ENCODE measurements at regions not wholly inside any gene's neighbourhood (a gene's known extent, or its start where the extent isn't known, plus 50 kb on each side); places are given as distances from the start of the nearest gene placed in this dataset.

DNA sequence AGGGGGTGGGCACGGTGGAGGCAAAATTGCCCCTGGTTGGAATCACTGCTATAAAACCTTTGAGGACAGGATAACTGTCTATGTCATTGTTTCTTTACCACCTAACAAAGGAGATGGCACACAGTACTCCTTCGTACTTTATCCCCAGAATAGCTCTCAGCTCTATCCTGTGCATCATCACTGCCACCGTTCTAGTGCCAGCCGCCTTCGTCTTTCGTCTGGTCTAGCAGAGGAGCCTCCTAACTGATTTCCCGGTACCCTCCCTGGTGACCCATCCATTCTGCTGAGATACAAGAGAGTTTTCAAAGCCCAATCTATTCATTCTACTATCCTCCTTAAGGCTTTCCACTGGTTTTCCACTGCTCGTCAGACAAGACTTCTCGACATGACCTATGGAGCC, 67.9 kb upstream of the PRICKLE2 start:
- H3K27me3 ChIP-seq (replicated peaks in 1 of 7): no peaks in the 10 kb centered on the region
- H3K4me1 ChIP-seq: no peaks in the 10 kb centered on the region
- H3K36me3 ChIP-seq: no peaks in the 10 kb centered on the region
- no peak for DNase-seq
- H3K9me3 ChIP-seq: peaks cover 0 to 25% (median 17%) of the 10 kb centered on the region in 8 donors
- TF ChIP-seq POLR2A (IDR thresholded peaks at IDR 0.05): no peak
- TF ChIP-seq, protein P1, sequence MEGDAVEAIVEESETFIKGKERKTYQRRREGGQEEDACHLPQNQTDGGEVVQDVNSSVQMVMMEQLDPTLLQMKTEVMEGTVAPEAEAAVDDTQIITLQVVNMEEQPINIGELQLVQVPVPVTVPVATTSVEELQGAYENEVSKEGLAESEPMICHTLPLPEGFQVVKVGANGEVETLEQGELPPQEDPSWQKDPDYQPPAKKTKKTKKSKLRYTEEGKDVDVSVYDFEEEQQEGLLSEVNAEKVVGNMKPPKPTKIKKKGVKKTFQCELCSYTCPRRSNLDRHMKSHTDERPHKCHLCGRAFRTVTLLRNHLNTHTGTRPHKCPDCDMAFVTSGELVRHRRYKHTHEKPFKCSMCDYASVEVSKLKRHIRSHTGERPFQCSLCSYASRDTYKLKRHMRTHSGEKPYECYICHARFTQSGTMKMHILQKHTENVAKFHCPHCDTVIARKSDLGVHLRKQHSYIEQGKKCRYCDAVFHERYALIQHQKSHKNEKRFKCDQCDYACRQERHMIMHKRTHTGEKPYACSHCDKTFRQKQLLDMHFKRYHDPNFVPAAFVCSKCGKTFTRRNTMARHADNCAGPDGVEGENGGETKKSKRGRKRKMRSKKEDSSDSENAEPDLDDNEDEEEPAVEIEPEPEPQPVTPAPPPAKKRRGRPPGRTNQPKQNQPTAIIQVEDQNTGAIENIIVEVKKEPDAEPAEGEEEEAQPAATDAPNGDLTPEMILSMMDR (IDR thresholded peaks at IDR 0.05 in 8 of 11, conservative IDR thresholded peaks at IDR 0.05 in 3 of 11): no peak
- TF ChIP-seq POLR2AphosphoS5 (IDR thresholded peaks at IDR 0.05): no peak
- H3K27ac ChIP-seq: no peak overlapping the region
- intact Hi-C loops (cut with DNase I; ENCODE audit: low total_unique reads): no loop called here
- no peak overlapping the region for H3K4me3 ChIP-seq
- WGBS, 5 donors: 92 to 96% (median 93%) methylated on average over 9 of the region's 9 CpGs

DNA sequence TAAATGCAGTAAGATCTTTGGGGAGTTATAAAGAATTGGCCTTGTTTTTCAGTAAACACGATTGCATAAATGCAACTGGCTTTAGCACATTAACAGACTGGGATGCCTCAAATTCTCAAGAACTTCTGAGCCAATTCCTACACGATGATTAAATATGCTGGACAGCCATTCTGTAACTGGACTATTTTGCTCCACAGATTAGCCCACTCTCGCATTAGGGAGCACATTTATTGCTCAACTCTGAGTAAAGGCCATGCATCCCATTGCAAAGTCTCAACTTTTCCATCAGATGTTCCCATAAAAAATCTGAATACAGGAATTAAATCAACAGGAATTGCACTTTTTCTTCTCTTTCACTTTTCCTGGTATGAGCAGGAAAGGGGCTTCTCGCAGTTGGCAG, 66.7 kb upstream of the PRICKLE2 start:
- no peaks in the 10 kb centered on the region for H3K27me3 ChIP-seq (replicated peaks in 1 of 7)
- intact Hi-C loops (cut with DNase I; ENCODE audit: low total_unique reads): no loop called here
- peaks cover 0 to 13% (median 7%) of the 10 kb centered on the region in 8 donors for H3K9me3 ChIP-seq
- WGBS, 5 donors: 80 to 97% (median 86%) methylated on average over 4 of the region's 4 CpGs
- H3K4me1 ChIP-seq: no peaks in the 10 kb centered on the region
- no peak for DNase-seq
- H3K36me3 ChIP-seq: no peaks in the 10 kb centered on the region
- H3K27ac ChIP-seq: no peak overlapping the region
- no peak overlapping the region for H3K4me3 ChIP-seq
- TF ChIP-seq, protein P1 (IDR thresholded peaks at IDR 0.05 in 8 of 11, conservative IDR thresholded peaks at IDR 0.05 in 3 of 11): no peak
- no peak for TF ChIP-seq POLR2AphosphoS5 (IDR thresholded peaks at IDR 0.05)

DNA sequence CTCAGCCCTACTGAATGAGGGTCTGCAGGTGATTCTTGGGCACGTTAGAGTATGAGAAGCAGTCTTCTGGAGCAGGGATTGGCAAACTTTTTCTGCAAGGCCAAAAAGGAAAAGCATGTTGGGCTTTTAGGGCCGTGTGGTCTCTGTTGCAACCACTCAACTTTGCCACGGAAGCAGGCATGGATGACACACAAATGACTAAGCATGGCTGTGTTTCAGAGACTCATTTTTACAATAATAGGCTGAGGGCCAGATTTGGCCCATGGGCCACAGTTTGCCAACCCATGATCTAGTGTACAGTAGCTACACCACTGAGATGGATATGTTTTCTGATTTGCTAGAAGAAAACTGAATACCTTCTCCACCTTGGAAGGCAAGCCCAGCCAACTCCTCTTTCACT, 66.1 kb upstream of the PRICKLE2 start:
- WGBS, 5 donors: 29 to 80% (median 58%) methylated on average over 3 of the region's 3 CpGs
- Histone ChIP-seq H3K4me3 (no peak overlapping the region), H3K4me1 (no peaks in the 10 kb centered on the region), H3K9me3 (peaks cover 0 to 7% (median under 1%) of the 10 kb centered on the region in 8 donors), H3K36me3 (no peaks in the 10 kb centered on the region), H3K27me3 (replicated peaks in 1 of 7) (no peaks in the 10 kb centered on the region), H3K27ac (no peak overlapping the region)
- intact Hi-C loops (cut with DNase I; ENCODE audit: low total_unique reads): no loop called here
- no peak for DNase-seq
- TF ChIP-seq POLR2A (IDR thresholded peaks at IDR 0.05) (no peak), POLR2AphosphoS5 (IDR thresholded peaks at IDR 0.05) (no peak)
- TF ChIP-seq, protein P1 (IDR thresholded peaks at IDR 0.05 in 8 of 11, conservative IDR thresholded peaks at IDR 0.05 in 3 of 11): no peak

DNA sequence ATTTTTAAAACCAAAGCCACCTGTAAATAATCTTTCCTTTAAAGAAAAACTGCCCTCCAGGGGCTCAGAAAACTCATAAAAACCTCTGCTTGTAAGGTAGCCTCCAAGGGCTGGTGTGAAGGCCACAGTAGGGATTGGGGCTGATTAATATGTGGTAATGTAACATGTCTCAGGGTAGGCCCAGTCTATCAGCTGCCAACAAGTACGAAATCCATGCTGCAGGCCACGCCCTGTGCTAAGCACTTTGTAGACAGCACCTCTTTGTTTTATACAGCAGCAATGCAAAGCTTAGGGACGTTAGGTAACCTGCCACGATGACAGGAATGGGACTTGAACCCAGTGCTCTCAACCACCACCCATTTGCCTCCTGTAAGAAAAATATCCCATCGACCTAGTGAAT, 65.6 kb upstream of the PRICKLE2 start:
- no peak for DNase-seq
- WGBS, 5 donors: 74 to 89% (median 80%) methylated on average over 5 of the region's 5 CpGs
- no peak overlapping the region for H3K4me3 ChIP-seq
- H3K27me3 ChIP-seq (replicated peaks in 1 of 7): no peaks in the 10 kb centered on the region
- intact Hi-C loops (cut with DNase I; ENCODE audit: low total_unique reads): no loop called here
- TF ChIP-seq, protein P1 (IDR thresholded peaks at IDR 0.05 in 8 of 11, conservative IDR thresholded peaks at IDR 0.05 in 3 of 11): no peak
- TF ChIP-seq POLR2AphosphoS5 (IDR thresholded peaks at IDR 0.05): no peak
- TF ChIP-seq POLR2A (IDR thresholded peaks at IDR 0.05): no peak
- no peak overlapping the region for H3K27ac ChIP-seq
- H3K4me1 ChIP-seq: no peaks in the 10 kb centered on the region
- H3K36me3 ChIP-seq: no peaks in the 10 kb centered on the region
- H3K9me3 ChIP-seq: peaks cover 0 to 2% (median 0%) of the 10 kb centered on the region in 8 donors

Data from spleen (tissue), 11 donors.